GM19025 (cell line): ENCODE measurements at regions not wholly inside any gene's neighbourhood (a gene's known extent, or its start where the extent isn't known, plus 50 kb on each side); places are given as distances from the start of the nearest gene placed in this dataset.

Experiments
- ATAC-seq: cut with Tn5 transposase; IDR thresholded peaks from one replicate; pipeline ENCODE4 v1.9.1; 2021; ENCODE audit warnings: mild to moderate bottlenecking, low read depth, moderate library complexity; ENCODE audit not compliant: unreplicated experiment

DNA sequence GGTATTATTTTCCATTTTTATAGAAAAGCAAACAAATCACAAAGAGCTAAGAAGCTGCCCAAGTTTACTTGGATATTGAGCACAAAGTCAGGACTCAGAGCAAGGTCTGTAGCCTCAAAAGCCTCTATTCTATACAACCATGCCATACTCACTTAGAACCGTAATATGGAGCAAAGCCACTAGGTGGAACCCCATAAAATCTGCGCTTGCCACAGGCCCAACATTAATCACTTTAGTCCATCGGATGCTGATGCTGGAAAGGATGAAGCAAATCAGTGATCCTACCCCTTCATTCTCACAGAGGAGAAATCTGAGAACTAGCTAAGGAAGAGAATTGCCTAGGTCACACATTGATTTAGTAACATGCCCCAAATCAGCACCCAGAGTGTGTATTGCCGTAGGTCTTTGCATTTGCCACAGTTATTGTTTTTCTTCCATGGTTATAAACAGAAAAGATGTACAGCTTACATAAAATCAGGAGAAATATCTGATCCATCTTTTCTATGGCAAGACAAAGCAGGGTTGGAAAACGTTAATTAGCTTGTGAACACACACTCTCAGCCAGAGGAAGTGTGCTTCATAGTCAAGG lies 56.7 kb upstream of the RAB38 start:
- peak; percentile 81 for ATAC-seq

- no peak for ATAC-seq
These were observed 54.1 kb upstream of the RAB38 start for GRCh38 chr11:88229303-88229702.
